ENCODE measurements at regions not wholly inside any gene's neighbourhood (a gene's known extent, or its start where the extent isn't known, plus 50 kb on each side); places are given as distances from the start of the nearest gene placed in this dataset.

- no peaks in the 10 kb centered on the region for H3K9me3 ChIP-seq (ENCODE audit: insufficient read depth, low read length)
- H3K9ac ChIP-seq (ENCODE audit: insufficient read length, low read depth), result no peak overlapping the region
- no peak for TF ChIP-seq SUZ12 (IDR thresholded peaks at IDR 0.05; ENCODE audit: extremely low read depth, insufficient read depth, insufficient read length)
- no peak for TF ChIP-seq YY1 (IDR thresholded peaks at IDR 0.05; ENCODE audit: insufficient read depth, insufficient read length)
- no peak for TF ChIP-seq ZNF274 (IDR thresholded peaks at IDR 0.05; ENCODE audit: low read depth, low read length)
- no peaks in the 10 kb centered on the region for H3K27me3 ChIP-seq (ENCODE audit: insufficient read depth, insufficient read length)
- H3K4me1 ChIP-seq (ENCODE audit: insufficient read depth, insufficient read length), result peaks cover 2% of the 10 kb centered on the region
- no peak for DNase-seq (ENCODE audit: low read depth, low spot score)
- no peaks in the 10 kb centered on the region for H3K36me3 ChIP-seq (ENCODE audit: insufficient read depth, insufficient read length, low read length)
- no peak overlapping the region for H3K4me3 ChIP-seq (ENCODE audit: insufficient read length, low read depth)
Observed at GRCh38 chr12:74446466-74446865, 91.2 kb upstream of the ATXN7L3B start.

GRCh38 chr12:74449872-74450271 lies 87.8 kb upstream of the ATXN7L3B start:
- TF ChIP-seq SUZ12 (IDR thresholded peaks at IDR 0.05; ENCODE audit: extremely low read depth, insufficient read depth, insufficient read length) (no peak), ZNF274 (IDR thresholded peaks at IDR 0.05; ENCODE audit: low read depth, low read length) (no peak), YY1 (IDR thresholded peaks at IDR 0.05; ENCODE audit: insufficient read depth, insufficient read length) (no peak)
- no peaks in the 10 kb centered on the region for H3K9me3 ChIP-seq (ENCODE audit: insufficient read depth, low read length)
- no peak overlapping the region for H3K9ac ChIP-seq (ENCODE audit: insufficient read length, low read depth)
- no peak for DNase-seq (ENCODE audit: low read depth, low spot score)
- H3K4me1 ChIP-seq (ENCODE audit: insufficient read depth, insufficient read length), result no peaks in the 10 kb centered on the region
- no peak overlapping the region for H3K4me3 ChIP-seq (ENCODE audit: insufficient read length, low read depth)
- no peaks in the 10 kb centered on the region for H3K36me3 ChIP-seq (ENCODE audit: insufficient read depth, insufficient read length, low read length)
- H3K27me3 ChIP-seq (ENCODE audit: insufficient read depth, insufficient read length), result no peaks in the 10 kb centered on the region

GRCh38 chr12:74454109-74454508 lies 83.5 kb upstream of the ATXN7L3B start:
- no peak for DNase-seq (ENCODE audit: low read depth, low spot score)
- H3K4me1 ChIP-seq (ENCODE audit: insufficient read depth, insufficient read length), result no peaks in the 10 kb centered on the region
- H3K9me3 ChIP-seq (ENCODE audit: insufficient read depth, low read length), result no peaks in the 10 kb centered on the region
- TF ChIP-seq YY1 (IDR thresholded peaks at IDR 0.05; ENCODE audit: insufficient read depth, insufficient read length) (no peak), ZNF274 (IDR thresholded peaks at IDR 0.05; ENCODE audit: low read depth, low read length) (no peak), SUZ12 (IDR thresholded peaks at IDR 0.05; ENCODE audit: extremely low read depth, insufficient read depth, insufficient read length) (no peak)
- no peaks in the 10 kb centered on the region for H3K36me3 ChIP-seq (ENCODE audit: insufficient read depth, insufficient read length, low read length)
- H3K27me3 ChIP-seq (ENCODE audit: insufficient read depth, insufficient read length), result no peaks in the 10 kb centered on the region
- no peak overlapping the region for H3K9ac ChIP-seq (ENCODE audit: insufficient read length, low read depth)
- H3K4me3 ChIP-seq (ENCODE audit: insufficient read length, low read depth), result no peak overlapping the region

GRCh38 chr12:74455429-74455828 lies 82.2 kb upstream of the ATXN7L3B start:
- Histone ChIP-seq H3K9me3 (ENCODE audit: insufficient read depth, low read length) (no peaks in the 10 kb centered on the region), H3K36me3 (ENCODE audit: insufficient read depth, insufficient read length, low read length) (no peaks in the 10 kb centered on the region), H3K9ac (ENCODE audit: insufficient read length, low read depth) (no peak overlapping the region), H3K27me3 (ENCODE audit: insufficient read depth, insufficient read length) (no peaks in the 10 kb centered on the region), H3K4me3 (ENCODE audit: insufficient read length, low read depth) (no peak overlapping the region), H3K4me1 (ENCODE audit: insufficient read depth, insufficient read length) (no peaks in the 10 kb centered on the region)
- DNase-seq (ENCODE audit: low read depth, low spot score), result no peak
- TF ChIP-seq SUZ12 (IDR thresholded peaks at IDR 0.05; ENCODE audit: extremely low read depth, insufficient read depth, insufficient read length) (no peak), YY1 (IDR thresholded peaks at IDR 0.05; ENCODE audit: insufficient read depth, insufficient read length) (no peak), ZNF274 (IDR thresholded peaks at IDR 0.05; ENCODE audit: low read depth, low read length) (no peak)

- H3K36me3 ChIP-seq (ENCODE audit: insufficient read depth, insufficient read length, low read length), result no peaks in the 10 kb centered on the region
- no peaks in the 10 kb centered on the region for H3K27me3 ChIP-seq (ENCODE audit: insufficient read depth, insufficient read length)
- H3K9ac ChIP-seq (ENCODE audit: insufficient read length, low read depth), result no peak overlapping the region
- no peaks in the 10 kb centered on the region for H3K4me1 ChIP-seq (ENCODE audit: insufficient read depth, insufficient read length)
- TF ChIP-seq SUZ12 (IDR thresholded peaks at IDR 0.05; ENCODE audit: extremely low read depth, insufficient read depth, insufficient read length) (no peak), YY1 (IDR thresholded peaks at IDR 0.05; ENCODE audit: insufficient read depth, insufficient read length) (no peak), ZNF274 (IDR thresholded peaks at IDR 0.05; ENCODE audit: low read depth, low read length) (no peak)
- no peak for DNase-seq (ENCODE audit: low read depth, low spot score)
- H3K9me3 ChIP-seq (ENCODE audit: insufficient read depth, low read length), result no peaks in the 10 kb centered on the region
- H3K4me3 ChIP-seq (ENCODE audit: insufficient read length, low read depth), result no peak overlapping the region
Observed at GRCh38 chr12:74456431-74456830, 81.2 kb upstream of the ATXN7L3B start.

GRCh38 chr12:74468401-74468800 lies 69.2 kb upstream of the ATXN7L3B start:
- H3K4me3 ChIP-seq (ENCODE audit: insufficient read length, low read depth), result no peak overlapping the region
- H3K9ac ChIP-seq (ENCODE audit: insufficient read length, low read depth), result no peak overlapping the region
- TF ChIP-seq ZNF274 (IDR thresholded peaks at IDR 0.05; ENCODE audit: low read depth, low read length), result no peak
- TF ChIP-seq SUZ12 (IDR thresholded peaks at IDR 0.05; ENCODE audit: extremely low read depth, insufficient read depth, insufficient read length), result no peak
- TF ChIP-seq YY1 (IDR thresholded peaks at IDR 0.05; ENCODE audit: insufficient read depth, insufficient read length), result no peak
- no peak for DNase-seq (ENCODE audit: low read depth, low spot score)
- no peaks in the 10 kb centered on the region for H3K36me3 ChIP-seq (ENCODE audit: insufficient read depth, insufficient read length, low read length)
- H3K27me3 ChIP-seq (ENCODE audit: insufficient read depth, insufficient read length), result no peaks in the 10 kb centered on the region
- H3K9me3 ChIP-seq (ENCODE audit: insufficient read depth, low read length), result no peaks in the 10 kb centered on the region
- H3K4me1 ChIP-seq (ENCODE audit: insufficient read depth, insufficient read length), result no peaks in the 10 kb centered on the region

GRCh38 chr12:74476234-74476633 lies 61.4 kb upstream of the ATXN7L3B start:
- no peak overlapping the region for H3K4me3 ChIP-seq (ENCODE audit: insufficient read length, low read depth)
- no peaks in the 10 kb centered on the region for H3K27me3 ChIP-seq (ENCODE audit: insufficient read depth, insufficient read length)
- no peaks in the 10 kb centered on the region for H3K36me3 ChIP-seq (ENCODE audit: insufficient read depth, insufficient read length, low read length)
- H3K9ac ChIP-seq (ENCODE audit: insufficient read length, low read depth), result no peak overlapping the region
- no peaks in the 10 kb centered on the region for H3K9me3 ChIP-seq (ENCODE audit: insufficient read depth, low read length)
- no peaks in the 10 kb centered on the region for H3K4me1 ChIP-seq (ENCODE audit: insufficient read depth, insufficient read length)
- no peak for DNase-seq (ENCODE audit: low read depth, low spot score)
- TF ChIP-seq ZNF274 (IDR thresholded peaks at IDR 0.05; ENCODE audit: low read depth, low read length) (no peak), YY1 (IDR thresholded peaks at IDR 0.05; ENCODE audit: insufficient read depth, insufficient read length) (no peak), SUZ12 (IDR thresholded peaks at IDR 0.05; ENCODE audit: extremely low read depth, insufficient read depth, insufficient read length) (no peak)
